GM12891 (cell line): ENCODE measurements at regions not wholly inside any gene's neighbourhood (a gene's known extent, or its start where the extent isn't known, plus 50 kb on each side); places are given as distances from the start of the nearest gene placed in this dataset.

Experiments used
- POLR2A ChIP-seq: IDR thresholded peaks from 2 replicates; pipeline ENCODE4 v1.6.1; 2011; ENCODE audit warnings: low read depth, low read length, control low read depth
- POLR2AphosphoS5 ChIP-seq: IDR thresholded peaks from 2 replicates; pipeline ENCODE4 v1.6.1; 2011; ENCODE audit warnings: low read depth, low read length, control low read depth

GRCh38 chr12:42770261-42770660 lies 180.7 kb upstream of the PRICKLE1 start:
- TF ChIP-seq POLR2AphosphoS5: no peak
- TF ChIP-seq POLR2A: no peak
